ENCODE measurements at regions not wholly inside any gene's neighbourhood (a gene's known extent, or its start where the extent isn't known, plus 50 kb on each side); places are given as distances from the start of the nearest gene placed in this dataset.

DNA sequence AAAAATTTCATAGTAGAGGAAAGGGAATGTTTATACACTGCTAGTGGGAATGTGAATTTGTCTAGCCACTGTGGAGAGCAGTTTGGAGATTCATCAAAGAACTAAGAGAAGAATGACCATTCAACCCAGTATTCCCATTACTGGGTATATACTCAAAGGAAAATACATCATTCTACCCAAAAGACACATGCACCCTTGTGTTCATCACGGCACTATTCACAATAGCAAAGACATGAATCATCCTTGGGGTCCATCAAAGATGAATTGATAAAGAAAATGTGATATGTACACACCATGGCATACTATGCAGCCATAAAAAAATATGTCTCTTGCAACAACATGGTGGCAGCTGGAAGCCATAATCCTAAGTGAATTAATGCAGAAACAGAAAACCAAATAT is 825.7 kb downstream of the TNS3 start:
- Histone ChIP-seq H3K9me3 (ENCODE audit: control insufficient read depth, insufficient read depth, low read length) (no peaks in the 10 kb centered on the region), H3K23ac (ENCODE audit: low read depth, low read length) (no peak overlapping the region), H2BK20ac (ENCODE audit: low read depth, low read length) (no peak overlapping the region), H2BK15ac (ENCODE audit: low read depth, low read length) (no peak overlapping the region), H4K20me1 (ENCODE audit: insufficient read depth, low read length) (no peaks in the 10 kb centered on the region), H3K4me1 (ENCODE audit: control insufficient read depth, insufficient read depth, low read length) (peaks cover 9% of the 10 kb centered on the region), H2AFZ (replicated peaks; ENCODE audit: low read length, poor library complexity) (no peak overlapping the region), H3K79me1 (ENCODE audit: low read depth in 1 of 2, low read length in 2 of 2) (no peaks in the 10 kb centered on the region), H3K4me3 (ENCODE audit: insufficient read depth, low read depth, low read length) (no peak overlapping the region), H4K8ac (ENCODE audit: low read depth in 2 of 2, low read length in 2 of 2) (no peak overlapping the region), H4K5ac (ENCODE audit: low read depth, low read length) (no peak overlapping the region), H3K14ac (replicated peaks; ENCODE audit: low read depth, low read length) (no peak overlapping the region), H3K4me2 (ENCODE audit: low read depth, low read length) (no peak overlapping the region), H3K27ac (ENCODE audit: insufficient read depth, low read length) (no peak overlapping the region), H3K9me1 (ENCODE audit: insufficient read depth, low read length) (peaks cover 9% of the 10 kb centered on the region), H3K27me3 (ENCODE audit: control insufficient read depth, insufficient read depth, low read length) (no peaks in the 10 kb centered on the region), H2BK5ac (ENCODE audit: low read depth, low read length, poor library complexity, severe bottlenecking) (no peak overlapping the region), H3K9ac (ENCODE audit: low read depth, low read length) (no peak overlapping the region), H2BK120ac (ENCODE audit: low read depth, low read length) (no peak overlapping the region), H3K4ac (ENCODE audit: low read depth, low read length) (no peak overlapping the region), H2AK9ac (replicated peaks; ENCODE audit: low read depth, low read length, poor library complexity) (no peak overlapping the region), H3K56ac (ENCODE audit: extremely low read depth, insufficient read depth, low read length) (no peak overlapping the region), H2AK5ac (ENCODE audit: low read depth, low read length) (no peak overlapping the region), H3K18ac (ENCODE audit: low read depth, low read length) (no peak overlapping the region), H3K36me3 (ENCODE audit: control insufficient read depth, insufficient read depth, low read length) (no peaks in the 10 kb centered on the region), H4K91ac (ENCODE audit: insufficient read depth, low read depth, low read length) (no peak overlapping the region)
- intact Hi-C loops (cut with micrococcal nuclease): loop anchor here (10.0 kb wide), 1 partner anchor 611 kb away; no protein-coding TSS in a partner anchor
- ChIA-PET POLR2A (ENCODE audit: unreplicated experiment) (no interaction called here), CTCF (no interaction called here)
- DNase-seq: no peak
- in situ Hi-C loops (cut with MboI; ENCODE audit: low sequenced_read_pairs): no loop called here
- no TSS peak for BruUV-seq (replicated peaks)
- no CpG with 5 or more reads among the region's 1 CpG for WGBS, 2 experiments (ENCODE audit: extremely low coverage in 2 of 2, insufficient read length in 1 of 2)
- ATAC-seq (ENCODE audit: low read depth): no peak
- TF ChIP-seq, protein P1, sequence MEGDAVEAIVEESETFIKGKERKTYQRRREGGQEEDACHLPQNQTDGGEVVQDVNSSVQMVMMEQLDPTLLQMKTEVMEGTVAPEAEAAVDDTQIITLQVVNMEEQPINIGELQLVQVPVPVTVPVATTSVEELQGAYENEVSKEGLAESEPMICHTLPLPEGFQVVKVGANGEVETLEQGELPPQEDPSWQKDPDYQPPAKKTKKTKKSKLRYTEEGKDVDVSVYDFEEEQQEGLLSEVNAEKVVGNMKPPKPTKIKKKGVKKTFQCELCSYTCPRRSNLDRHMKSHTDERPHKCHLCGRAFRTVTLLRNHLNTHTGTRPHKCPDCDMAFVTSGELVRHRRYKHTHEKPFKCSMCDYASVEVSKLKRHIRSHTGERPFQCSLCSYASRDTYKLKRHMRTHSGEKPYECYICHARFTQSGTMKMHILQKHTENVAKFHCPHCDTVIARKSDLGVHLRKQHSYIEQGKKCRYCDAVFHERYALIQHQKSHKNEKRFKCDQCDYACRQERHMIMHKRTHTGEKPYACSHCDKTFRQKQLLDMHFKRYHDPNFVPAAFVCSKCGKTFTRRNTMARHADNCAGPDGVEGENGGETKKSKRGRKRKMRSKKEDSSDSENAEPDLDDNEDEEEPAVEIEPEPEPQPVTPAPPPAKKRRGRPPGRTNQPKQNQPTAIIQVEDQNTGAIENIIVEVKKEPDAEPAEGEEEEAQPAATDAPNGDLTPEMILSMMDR (conservative IDR thresholded peaks at IDR 0.05; ENCODE audit: low read depth, low read length): no peak
- no peak for TF ChIP-seq POLR2A (IDR thresholded peaks at IDR 0.05; ENCODE audit: low read depth, low read length)
- no peak for TF ChIP-seq NFE2L2 (IDR thresholded peaks at IDR 0.05; ENCODE audit: low read depth, low read length)
- TF ChIP-seq RAD21 (IDR thresholded peaks at IDR 0.05; ENCODE audit: low read length): no peak
- no peak for TF ChIP-seq RFX5 (IDR thresholded peaks at IDR 0.05; ENCODE audit: low read depth, low read length)
- no peak for TF ChIP-seq FOS (IDR thresholded peaks at IDR 0.05; ENCODE audit: low read depth, low read length)
- TF ChIP-seq MAZ (IDR thresholded peaks at IDR 0.05; ENCODE audit: borderline replicate concordance, low read depth, low read length): no peak
- no peak for TF ChIP-seq CHD1 (IDR thresholded peaks at IDR 0.05; ENCODE audit: low read depth, low read length)
- TF ChIP-seq, protein P2, sequence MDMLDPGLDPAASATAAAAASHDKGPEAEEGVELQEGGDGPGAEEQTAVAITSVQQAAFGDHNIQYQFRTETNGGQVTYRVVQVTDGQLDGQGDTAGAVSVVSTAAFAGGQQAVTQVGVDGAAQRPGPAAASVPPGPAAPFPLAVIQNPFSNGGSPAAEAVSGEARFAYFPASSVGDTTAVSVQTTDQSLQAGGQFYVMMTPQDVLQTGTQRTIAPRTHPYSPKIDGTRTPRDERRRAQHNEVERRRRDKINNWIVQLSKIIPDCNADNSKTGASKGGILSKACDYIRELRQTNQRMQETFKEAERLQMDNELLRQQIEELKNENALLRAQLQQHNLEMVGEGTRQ (IDR thresholded peaks at IDR 0.05; ENCODE audit: low read depth, low read length): no peak
- no peak for TF ChIP-seq RCOR1 (IDR thresholded peaks at IDR 0.05; ENCODE audit: insufficient replicate concordance, low read length)
- no peak for TF ChIP-seq MXI1 (IDR thresholded peaks at IDR 0.05; ENCODE audit: borderline replicate concordance, low read depth, low read length)
- no peak for TF ChIP-seq SMC3 (IDR thresholded peaks at IDR 0.05; ENCODE audit: low read depth, low read length)
- dilution Hi-C loops (cut with HindIII; ENCODE audit: low sequenced_read_pairs, unreplicated experiment): no loop called here

Data from IMR-90 (cell line).